HG03066 (cell line): ENCODE measurements at regions not wholly inside any gene's neighbourhood (a gene's known extent, or its start where the extent isn't known, plus 50 kb on each side); places are given as distances from the start of the nearest gene placed in this dataset.

Experiments
- ATAC-seq: cut with Tn5 transposase; IDR thresholded peaks from one replicate; pipeline ENCODE4 v1.9.1; 2021; ENCODE audit warnings: low read depth; ENCODE audit not compliant: unreplicated experiment

GRCh38 chr11:106322106-106322505, 244.6 kb downstream of the AASDHPPT start:
- ATAC-seq, result no peak

- ATAC-seq, result no peak
Measured at GRCh38 chr11:106326087-106326486, 248.6 kb downstream of the AASDHPPT start.

- ATAC-seq, result no peak
Measured at GRCh38 chr11:106327134-106327533, 249.7 kb downstream of the AASDHPPT start.

- ATAC-seq, result no peak
Measured at GRCh38 chr11:106327637-106328036, 250.2 kb downstream of the AASDHPPT start.

- ATAC-seq, result no peak
Measured at GRCh38 chr11:106329273-106330018, 252.0 kb downstream of the AASDHPPT start.

- ATAC-seq, result no peak
Measured at GRCh38 chr11:106331176-106331575, 253.7 kb downstream of the AASDHPPT start.

- no peak for ATAC-seq
Measured at GRCh38 chr11:106333678-106334077, 256.2 kb downstream of the AASDHPPT start.

- ATAC-seq, result no peak
Measured at GRCh38 chr11:106344394-106344793, 266.9 kb downstream of the AASDHPPT start.

- ATAC-seq, result no peak
Measured at GRCh38 chr11:106344966-106345365, 267.5 kb downstream of the AASDHPPT start.

- no peak for ATAC-seq
Measured at GRCh38 chr11:106353031-106353430, 275.6 kb downstream of the AASDHPPT start.

- no peak for ATAC-seq
Measured at GRCh38 chr11:106369224-106369623, 291.8 kb downstream of the AASDHPPT start.

- ATAC-seq, result no peak
Measured at GRCh38 chr11:106378513-106379179, 301.2 kb downstream of the AASDHPPT start.

- ATAC-seq, result no peak
Measured at GRCh38 chr11:106379265-106379664, 301.8 kb downstream of the AASDHPPT start.

- no peak for ATAC-seq
Measured at GRCh38 chr11:106379712-106380111, 302.2 kb downstream of the AASDHPPT start.

GRCh38 chr11:106381895-106382294, 304.4 kb downstream of the AASDHPPT start:
- ATAC-seq, result no peak

- no peak for ATAC-seq
Measured at GRCh38 chr11:106384429-106384828, 307.0 kb downstream of the AASDHPPT start.

GRCh38 chr11:106386519-106386918, 309.1 kb downstream of the AASDHPPT start:
- ATAC-seq, result no peak

- no peak for ATAC-seq
Measured at GRCh38 chr11:106389101-106389500, 311.6 kb downstream of the AASDHPPT start.

- ATAC-seq, result no peak
Measured at GRCh38 chr11:106390078-106390477, 312.6 kb downstream of the AASDHPPT start.

- ATAC-seq, result no peak
Measured at GRCh38 chr11:106391771-106392420, 314.4 kb downstream of the AASDHPPT start.

- no peak for ATAC-seq
Measured at GRCh38 chr11:106395716-106396349, 318.4 kb downstream of the AASDHPPT start.
